ENCODE measurements at regions not wholly inside any gene's neighbourhood (a gene's known extent, or its start where the extent isn't known, plus 50 kb on each side); places are given as distances from the start of the nearest gene placed in this dataset.

DNA sequence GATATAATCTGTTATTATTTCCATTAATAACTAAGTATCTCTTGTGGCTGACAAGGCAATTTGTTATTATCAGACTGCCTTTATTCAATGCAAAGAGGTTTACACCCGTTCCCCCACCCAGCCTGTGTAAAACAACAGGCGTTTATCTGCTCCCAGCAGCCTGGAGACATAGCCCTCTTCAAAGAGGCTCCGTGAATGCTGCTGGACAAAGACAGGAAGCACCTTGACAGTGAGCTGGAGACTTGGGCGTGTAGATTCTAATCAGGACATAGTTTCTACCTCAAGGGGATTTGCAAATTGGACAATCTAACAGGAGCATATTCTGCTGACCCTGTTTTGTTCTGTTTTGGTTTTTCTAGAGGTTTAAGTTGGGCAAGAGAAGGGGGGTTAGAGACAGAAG lies 733.0 kb upstream of the KIRREL3 start:
- H3K36me3 Mint-ChIP-seq, result no peaks in the 10 kb centered on the region
- no peak for ATAC-seq
- peaks cover 3% of the 10 kb centered on the region for H3K9me3 Mint-ChIP-seq
- H3K4me3 Mint-ChIP-seq, result no peak overlapping the region
- H3K27me3 Mint-ChIP-seq, result no peaks in the 10 kb centered on the region
- H3K4me1 Mint-ChIP-seq, result no peaks in the 10 kb centered on the region
- no peak overlapping the region for H3K27ac Mint-ChIP-seq

GRCh38 chr11:127726367-127726766 lies 725.8 kb upstream of the KIRREL3 start:
- Mint-ChIP-seq H3K36me3 (no peaks in the 10 kb centered on the region), H3K27ac (no peak overlapping the region), H3K4me3 (no peak overlapping the region), H3K4me1 (no peaks in the 10 kb centered on the region), H3K27me3 (no peaks in the 10 kb centered on the region), H3K9me3 (peaks cover 3% of the 10 kb centered on the region)
- ATAC-seq, result no peak

- Mint-ChIP-seq H3K36me3 (no peaks in the 10 kb centered on the region), H3K9me3 (no peaks in the 10 kb centered on the region), H3K27ac (no peak overlapping the region), H3K4me3 (no peak overlapping the region), H3K27me3 (no peaks in the 10 kb centered on the region), H3K4me1 (no peaks in the 10 kb centered on the region)
- no peak for ATAC-seq
These were observed 723.1 kb upstream of the KIRREL3 start for GRCh38 chr11:127723714-127724113.

GRCh38 chr11:127713226-127713625 lies 712.7 kb upstream of the KIRREL3 start:
- Mint-ChIP-seq H3K4me3 (no peak overlapping the region), H3K27me3 (no peaks in the 10 kb centered on the region), H3K9me3 (no peaks in the 10 kb centered on the region), H3K36me3 (no peaks in the 10 kb centered on the region), H3K4me1 (no peaks in the 10 kb centered on the region), H3K27ac (no peak overlapping the region)
- ATAC-seq, result no peak

- Mint-ChIP-seq H3K27me3 (no peaks in the 10 kb centered on the region), H3K27ac (no peak overlapping the region), H3K36me3 (no peaks in the 10 kb centered on the region), H3K9me3 (no peaks in the 10 kb centered on the region), H3K4me3 (no peak overlapping the region), H3K4me1 (no peaks in the 10 kb centered on the region)
- ATAC-seq, result no peak
These were observed 711.2 kb upstream of the KIRREL3 start for GRCh38 chr11:127711748-127712147.

- no peaks in the 10 kb centered on the region for H3K36me3 Mint-ChIP-seq
These were observed 710.3 kb upstream of the KIRREL3 start for GRCh38 chr11:127710831-127711230.

GRCh38 chr11:127709960-127710359 lies 709.4 kb upstream of the KIRREL3 start:
- H3K27me3 Mint-ChIP-seq, result no peaks in the 10 kb centered on the region
- H3K4me1 Mint-ChIP-seq, result no peaks in the 10 kb centered on the region
- no peak for ATAC-seq
- H3K9me3 Mint-ChIP-seq, result no peaks in the 10 kb centered on the region
- H3K4me3 Mint-ChIP-seq, result no peak overlapping the region
- no peaks in the 10 kb centered on the region for H3K36me3 Mint-ChIP-seq
- no peak overlapping the region for H3K27ac Mint-ChIP-seq

More at GRCh38 chr11:127710831-127711230, 710.3 kb upstream of the KIRREL3 start:
- Mint-ChIP-seq H3K27ac (no peak overlapping the region), H3K4me1 (no peaks in the 10 kb centered on the region), H3K9me3 (no peaks in the 10 kb centered on the region), H3K27me3 (no peaks in the 10 kb centered on the region), H3K4me3 (no peak overlapping the region)
- ATAC-seq, result no peak

DNA sequence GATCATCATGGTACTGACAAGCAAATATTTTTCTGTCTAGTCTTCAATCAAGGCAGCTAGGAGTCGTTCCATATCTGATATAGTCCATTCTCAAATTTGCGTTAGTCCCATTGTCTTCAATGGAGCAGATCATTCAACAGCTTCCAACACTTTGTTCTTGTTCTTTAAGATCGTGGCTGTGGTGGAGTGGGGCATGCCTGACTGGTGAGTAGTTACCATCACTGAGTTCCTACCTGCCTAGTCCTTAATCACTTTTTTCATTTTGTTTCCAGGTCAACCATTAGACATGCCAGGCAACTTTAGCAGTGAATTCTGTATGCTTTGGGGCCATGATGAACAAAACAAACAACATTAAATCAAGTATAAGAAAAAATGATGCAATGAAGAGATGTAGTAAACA lies 693.1 kb upstream of the KIRREL3 start:
- Mint-ChIP-seq H3K4me3 (no peak overlapping the region), H3K27ac (no peak overlapping the region), H3K27me3 (no peaks in the 10 kb centered on the region), H3K4me1 (no peaks in the 10 kb centered on the region), H3K9me3 (peaks cover 15% of the 10 kb centered on the region), H3K36me3 (no peaks in the 10 kb centered on the region)
- no peak for ATAC-seq

DNA sequence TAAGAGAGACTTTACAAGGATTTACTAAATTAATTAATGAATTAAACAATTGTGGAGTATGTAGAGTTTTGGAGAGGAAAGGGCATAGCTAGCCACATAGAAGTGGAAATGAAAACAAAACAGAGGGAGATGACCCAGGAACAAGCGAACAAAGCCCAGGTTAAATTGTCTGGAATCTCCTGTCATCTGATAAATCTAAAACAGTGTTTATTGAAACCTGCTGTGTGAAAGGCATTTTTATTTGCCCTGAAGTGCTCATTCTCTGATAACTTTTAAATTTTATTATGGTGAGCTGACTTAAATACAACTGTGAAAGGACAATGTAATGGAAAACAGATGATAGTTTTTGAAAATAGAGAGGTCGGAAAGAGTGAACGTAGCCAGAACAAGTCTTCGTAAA lies 682.8 kb upstream of the KIRREL3 start:
- Mint-ChIP-seq H3K27me3 (no peaks in the 10 kb centered on the region), H3K36me3 (no peaks in the 10 kb centered on the region), H3K27ac (no peak overlapping the region), H3K9me3 (peaks cover 6% of the 10 kb centered on the region), H3K4me3 (no peak overlapping the region), H3K4me1 (no peaks in the 10 kb centered on the region)
- no peak for ATAC-seq

GRCh38 chr11:127679816-127680545 lies 679.4 kb upstream of the KIRREL3 start:
- no peak for ATAC-seq
- Mint-ChIP-seq H3K27me3 (no peaks in the 10 kb centered on the region), H3K36me3 (no peaks in the 10 kb centered on the region), H3K9me3 (peaks cover 6% of the 10 kb centered on the region), H3K27ac (no peak overlapping the region), H3K4me3 (no peak overlapping the region), H3K4me1 (no peaks in the 10 kb centered on the region)

DNA sequence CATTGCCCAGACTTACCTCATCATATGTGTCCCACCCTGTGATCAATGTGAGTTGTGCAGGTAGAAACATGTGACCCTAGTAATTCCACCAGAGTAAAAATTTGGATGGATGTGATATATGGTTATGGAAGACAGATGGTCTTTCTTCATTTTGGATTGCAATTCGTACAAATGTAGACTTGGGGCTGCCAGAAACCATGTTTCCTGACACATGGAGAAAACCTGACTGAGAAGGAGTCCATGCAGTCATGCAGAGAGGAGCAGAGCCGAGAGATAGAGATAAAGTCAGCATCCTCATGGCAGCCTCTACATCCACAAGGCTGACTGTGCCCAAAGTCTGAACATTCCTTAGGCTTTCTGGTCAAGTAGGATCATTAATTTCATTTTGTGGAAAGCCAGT lies 678.1 kb upstream of the KIRREL3 start:
- H3K4me1 Mint-ChIP-seq, result no peaks in the 10 kb centered on the region
- no peaks in the 10 kb centered on the region for H3K36me3 Mint-ChIP-seq

DNA sequence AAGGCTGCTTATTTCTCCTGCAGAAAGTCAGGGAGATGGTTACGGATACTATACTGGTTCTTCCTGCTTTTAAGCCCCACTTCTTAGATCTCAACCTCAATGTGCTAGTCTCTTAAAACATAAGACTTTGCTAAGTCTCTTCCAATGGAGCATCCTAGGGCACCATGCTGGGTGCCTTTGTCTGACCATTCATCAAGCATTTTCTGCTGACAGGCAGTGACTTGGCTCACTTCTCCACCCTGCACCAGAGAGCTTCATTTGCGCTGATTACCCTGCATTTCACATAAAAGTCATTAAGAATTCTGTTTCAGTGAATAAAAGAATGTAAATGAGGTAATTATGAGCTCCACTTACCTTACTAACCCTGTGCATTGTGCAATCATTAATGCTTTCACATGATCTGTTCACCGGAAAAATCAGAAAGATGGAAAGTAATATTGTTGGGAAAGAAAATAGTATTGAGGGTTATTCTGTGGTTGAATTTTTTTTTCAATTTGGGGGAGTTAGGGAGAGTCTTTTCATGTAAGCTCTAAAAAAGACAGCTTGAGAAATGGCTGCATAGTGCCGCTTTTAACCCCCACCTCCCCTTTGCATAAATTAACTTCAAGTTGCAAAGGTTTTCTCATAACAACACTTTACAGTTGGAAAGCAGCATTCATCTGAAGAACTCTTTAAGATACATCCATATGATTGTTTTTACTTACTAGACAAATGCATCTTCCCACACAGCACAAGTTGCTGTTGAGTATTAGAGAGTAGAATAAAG lies 677.3 kb upstream of the KIRREL3 start:
- no peak for ATAC-seq
- no peaks in the 10 kb centered on the region for H3K36me3 Mint-ChIP-seq
- H3K4me3 Mint-ChIP-seq, result no peak overlapping the region
- no peak overlapping the region for H3K27ac Mint-ChIP-seq
- H3K27me3 Mint-ChIP-seq, result no peaks in the 10 kb centered on the region
- peaks cover 6% of the 10 kb centered on the region for H3K9me3 Mint-ChIP-seq
- no peaks in the 10 kb centered on the region for H3K4me1 Mint-ChIP-seq

More for the DNA sequence above, 678.1 kb upstream of the KIRREL3 start:
- H3K27ac Mint-ChIP-seq, result no peak overlapping the region
- peaks cover 6% of the 10 kb centered on the region for H3K9me3 Mint-ChIP-seq
- ATAC-seq, result no peak
- no peaks in the 10 kb centered on the region for H3K27me3 Mint-ChIP-seq
- H3K4me3 Mint-ChIP-seq, result no peak overlapping the region

DNA sequence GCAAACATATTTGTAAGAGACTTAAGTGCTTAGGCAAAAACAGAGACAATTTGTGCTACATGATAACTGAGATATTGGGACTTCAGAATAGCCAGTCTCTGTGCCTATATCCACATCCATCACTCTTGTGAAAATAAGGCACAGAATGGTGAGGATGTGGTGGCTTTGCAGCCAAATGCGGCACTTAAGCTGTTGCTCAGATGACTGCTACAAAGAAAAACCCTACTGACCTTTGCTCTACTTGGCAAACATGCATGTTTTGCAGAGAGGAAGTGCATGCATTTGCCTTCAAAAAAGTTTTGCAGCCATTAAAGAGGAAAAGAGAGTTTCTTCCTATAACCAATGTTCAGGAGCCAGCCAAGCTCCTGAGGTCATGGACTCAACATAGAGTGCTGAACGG lies 675.0 kb upstream of the KIRREL3 start:
- ATAC-seq, result no peak
- H3K4me3 Mint-ChIP-seq, result no peak overlapping the region

DNA sequence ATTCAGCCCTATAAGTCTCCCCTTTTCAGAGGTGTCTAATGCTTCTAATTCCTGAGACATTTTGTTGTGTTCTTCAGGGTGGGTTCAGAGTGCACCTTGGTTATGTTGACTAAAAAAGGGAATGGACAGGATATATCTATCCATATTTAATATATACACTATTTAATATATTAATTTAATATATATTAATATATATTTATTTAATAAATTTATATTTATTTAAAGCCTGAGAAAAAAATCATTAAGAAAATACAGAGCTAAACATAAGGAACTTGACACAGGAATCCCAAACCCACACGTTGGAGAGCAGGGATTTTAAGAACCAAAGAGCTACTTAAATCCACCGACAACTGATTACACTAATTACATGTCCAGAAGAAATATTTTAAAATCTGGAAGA lies 674.2 kb upstream of the KIRREL3 start:
- Mint-ChIP-seq H3K27me3 (no peaks in the 10 kb centered on the region), H3K27ac (no peak overlapping the region), H3K4me3 (no peak overlapping the region), H3K9me3 (peaks cover 4% of the 10 kb centered on the region), H3K36me3 (no peaks in the 10 kb centered on the region), H3K4me1 (no peaks in the 10 kb centered on the region)
- ATAC-seq, result no peak

More for the DNA sequence above, 675.0 kb upstream of the KIRREL3 start:
- Mint-ChIP-seq H3K27me3 (no peaks in the 10 kb centered on the region), H3K9me3 (peaks cover 4% of the 10 kb centered on the region), H3K36me3 (no peaks in the 10 kb centered on the region), H3K27ac (no peak overlapping the region), H3K4me1 (no peaks in the 10 kb centered on the region)

GRCh38 chr11:127670374-127671119 lies 670.0 kb upstream of the KIRREL3 start:
- Mint-ChIP-seq H3K27ac (no peak overlapping the region), H3K36me3 (no peaks in the 10 kb centered on the region), H3K4me1 (no peaks in the 10 kb centered on the region), H3K4me3 (no peak overlapping the region), H3K27me3 (no peaks in the 10 kb centered on the region), H3K9me3 (peaks cover 3% of the 10 kb centered on the region)
- ATAC-seq, result no peak
